ENCODE measurements at regions not wholly inside any gene's neighbourhood (a gene's known extent, or its start where the extent isn't known, plus 50 kb on each side); places are given as distances from the start of the nearest gene placed in this dataset.

DNA sequence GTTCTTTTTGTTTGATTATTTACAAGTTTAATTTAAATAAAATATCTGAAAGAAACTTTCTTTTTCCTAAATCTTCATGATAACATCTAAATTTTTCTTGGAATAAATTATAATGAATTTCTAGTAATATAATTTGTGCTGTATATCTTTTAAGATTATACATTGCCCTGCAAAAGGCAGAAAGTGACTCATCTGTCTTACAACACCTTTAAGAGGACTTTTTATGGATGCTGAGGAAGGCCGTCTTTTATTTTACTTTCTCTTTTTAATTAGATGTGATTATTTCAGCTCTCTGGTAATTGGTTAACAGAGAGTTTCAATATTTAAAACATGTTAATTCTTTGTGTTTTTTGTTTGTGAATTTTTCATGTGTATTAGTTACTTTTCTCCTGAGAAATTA is 598.4 kb downstream of the RPL10L start:
- TF ChIP-seq, protein P1, sequence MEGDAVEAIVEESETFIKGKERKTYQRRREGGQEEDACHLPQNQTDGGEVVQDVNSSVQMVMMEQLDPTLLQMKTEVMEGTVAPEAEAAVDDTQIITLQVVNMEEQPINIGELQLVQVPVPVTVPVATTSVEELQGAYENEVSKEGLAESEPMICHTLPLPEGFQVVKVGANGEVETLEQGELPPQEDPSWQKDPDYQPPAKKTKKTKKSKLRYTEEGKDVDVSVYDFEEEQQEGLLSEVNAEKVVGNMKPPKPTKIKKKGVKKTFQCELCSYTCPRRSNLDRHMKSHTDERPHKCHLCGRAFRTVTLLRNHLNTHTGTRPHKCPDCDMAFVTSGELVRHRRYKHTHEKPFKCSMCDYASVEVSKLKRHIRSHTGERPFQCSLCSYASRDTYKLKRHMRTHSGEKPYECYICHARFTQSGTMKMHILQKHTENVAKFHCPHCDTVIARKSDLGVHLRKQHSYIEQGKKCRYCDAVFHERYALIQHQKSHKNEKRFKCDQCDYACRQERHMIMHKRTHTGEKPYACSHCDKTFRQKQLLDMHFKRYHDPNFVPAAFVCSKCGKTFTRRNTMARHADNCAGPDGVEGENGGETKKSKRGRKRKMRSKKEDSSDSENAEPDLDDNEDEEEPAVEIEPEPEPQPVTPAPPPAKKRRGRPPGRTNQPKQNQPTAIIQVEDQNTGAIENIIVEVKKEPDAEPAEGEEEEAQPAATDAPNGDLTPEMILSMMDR (IDR thresholded peaks at IDR 0.05; ENCODE audit: borderline replicate concordance, extremely low read depth, low read length, poor library complexity, severe bottlenecking) = no peak
- no peak for TF ChIP-seq EZH2 (IDR thresholded peaks at IDR 0.05; ENCODE audit: borderline replicate concordance, low read depth, low read length, severe bottlenecking)
